Liver (tissue), 8 donors: ENCODE measurements at regions not wholly inside any gene's neighbourhood (a gene's known extent, or its start where the extent isn't known, plus 50 kb on each side); places are given as distances from the start of the nearest gene placed in this dataset.

Source experiments
- DNase-seq: peaks from one replicate; pipeline ENCODE4 v3.0.0-alpha.2; 2017; ENCODE audit warnings: low spot score
- H3K27ac ChIP-seq, 2 donors: one replicate each; pipeline ENCODE4 v1.7.0; 2013; ENCODE audit warnings: inconsistent platforms in 2 of 2, low read length in 2 of 2, control low read depth in 1 of 2, low read depth in 1 of 2, mild to moderate bottlenecking in 1 of 2
- H3K27me3 ChIP-seq, 4 donors: one replicate each; pipeline versions ENCODE4 v1.6.1 to v1.7.0; 2013; ENCODE audit warnings: low read length in 3 of 4, inconsistent platforms in 1 of 4, mild to moderate bottlenecking in 1 of 4, moderate library complexity in 1 of 4; ENCODE audit not compliant: control insufficient read depth in 4 of 4, insufficient read depth in 4 of 4
- H3K36me3 ChIP-seq, 4 donors: one replicate each; pipeline versions ENCODE4 v1.6.1 to v1.7.0; 2013; ENCODE audit warnings: low read length in 3 of 4, mild to moderate bottlenecking in 3 of 4, low read depth in 1 of 4, moderate library complexity in 1 of 4; ENCODE audit not compliant: control insufficient read depth in 4 of 4, insufficient read depth in 3 of 4
- H3K4me1 ChIP-seq, 4 donors: one replicate each; pipeline versions ENCODE4 v1.6.1 to v1.7.0; 2013; ENCODE audit warnings: low read length in 3 of 4, mild to moderate bottlenecking in 3 of 4, moderate library complexity in 1 of 4; ENCODE audit not compliant: control insufficient read depth in 4 of 4, insufficient read depth in 4 of 4
- H3K4me3 ChIP-seq, 3 donors: one replicate each; pipeline versions ENCODE4 v1.6.1 to v1.7.0; 2013; ENCODE audit warnings: low read length in 3 of 3, control low read depth in 1 of 3, low read depth in 1 of 3, mild to moderate bottlenecking in 1 of 3
- H3K9ac ChIP-seq, 2 donors: one replicate each; pipeline ENCODE4 v1.7.0; 2013; ENCODE audit warnings: low read length in 2 of 2, mild to moderate bottlenecking in 2 of 2, moderate library complexity in 2 of 2, control low read depth in 1 of 2, low read depth in 1 of 2
- H3K9me3 ChIP-seq, 4 donors: one replicate each; pipeline versions ENCODE4 v1.6.1 to v1.7.0; 2013; ENCODE audit warnings: low read length in 3 of 4; ENCODE audit not compliant: control insufficient read depth in 4 of 4
- EGR1 ChIP-seq, 2 donors: IDR thresholded peaks; 2 replicates each; pipeline ENCODE4 v1.6.1; 2016 to 2018; ENCODE audit warnings: antibody characterized with exemption in 2 of 2, low read depth in 2 of 2
- FOXA1 ChIP-seq: IDR thresholded peaks from 2 replicates; pipeline ENCODE4 v1.6.1; 2016; ENCODE audit warnings: antibody characterized with exemption
- GABPA ChIP-seq, 2 donors: IDR thresholded peaks in 1 of 2; conservative IDR thresholded peaks in 1 of 2; 2 replicates each; pipeline ENCODE4 v1.6.1; 2016; ENCODE audit warnings: antibody characterized with exemption in 2 of 2, mild to moderate bottlenecking in 1 of 2, moderate library complexity in 1 of 2
- HNF4A ChIP-seq, 2 donors: conservative IDR thresholded peaks; 2 replicates each; pipeline ENCODE4 v1.6.1; 2016; ENCODE audit warnings: antibody characterized with exemption in 2 of 2, mild to moderate bottlenecking in 2 of 2
- JUND ChIP-seq, 2 donors: IDR thresholded peaks; 2 replicates each; pipeline ENCODE4 v1.6.1; 2016; ENCODE audit warnings: antibody characterized with exemption in 2 of 2
- MAX ChIP-seq: IDR thresholded peaks from 2 replicates; pipeline ENCODE4 v1.6.1; 2016; ENCODE audit warnings: antibody characterized with exemption
- NR2F2 ChIP-seq: IDR thresholded peaks from 2 replicates; pipeline ENCODE4 v1.6.1; 2016; ENCODE audit warnings: antibody characterized with exemption
- RAD21 ChIP-seq, 2 donors: IDR thresholded peaks; 2 replicates each; pipeline ENCODE4 v1.6.1; 2016; ENCODE audit warnings: antibody characterized with exemption in 2 of 2, mild to moderate bottlenecking in 2 of 2
- SP1 ChIP-seq: IDR thresholded peaks from 2 replicates; pipeline ENCODE4 v1.6.1; 2018; ENCODE audit warnings: antibody characterized with exemption, mild to moderate bottlenecking
- YY1 ChIP-seq: IDR thresholded peaks from 2 replicates; pipeline ENCODE4 v1.6.1; 2016; ENCODE audit warnings: antibody characterized with exemption, mild to moderate bottlenecking
- ZBTB33 ChIP-seq: IDR thresholded peaks from 2 replicates; pipeline ENCODE4 v1.6.1; 2016; ENCODE audit warnings: antibody characterized with exemption
- WGBS: extraction: QIAGEN DNeasy Blood & Tissue Kit; methylation state at CpG from one replicate; pipeline ENCODE4 v1.1.7; 2013; 5-methylcytosine and 5-hydroxymethylcytosine counted together
- TF ChIP-seq, protein P1 (sequence below): IDR thresholded peaks from 2 replicates; pipeline ENCODE4 v1.6.1; 2016; ENCODE audit warnings: antibody characterized with exemption, mild to moderate bottlenecking
- TF ChIP-seq, protein P2 (sequence below): fragments of 150-350 bp; IDR thresholded peaks from 2 replicates; pipeline ENCODE4 v1.5.1; 2017; ENCODE audit warnings: improper control_type of control experiment, low read depth, low read length; ENCODE audit not compliant: missing input control
- TF ChIP-seq, protein P3 (sequence below): IDR thresholded peaks from 2 replicates; pipeline ENCODE4 v1.6.1; 2016; ENCODE audit warnings: antibody characterized with exemption
- donor health status: healthy.
- donor health status: healthy.
- donor health status: healthy.
- donor health status: healthy.
- donor health status: healthy.

GRCh38 chr4:62523256-62523655 is 1323.1 kb downstream of the ADGRL3 start:
- no peaks in the 10 kb centered on the region for H3K36me3 ChIP-seq
- H3K9ac ChIP-seq: no peak overlapping the region
- TF ChIP-seq SP1 (no peak), FOXA1 (no peak), EGR1 (IDR thresholded peaks at IDR 0.05; ENCODE audit: low read depth in 2 of 2) (no peak), NR2F2 (no peak), JUND (IDR thresholded peaks at IDR 0.05) (no peak), GABPA (IDR thresholded peaks at IDR 0.05 in 1 of 2, conservative IDR thresholded peaks at IDR 0.05 in 1 of 2) (no peak), HNF4A (conservative IDR thresholded peaks at IDR 0.05) (no peak), RAD21 (IDR thresholded peaks at IDR 0.05) (no peak), MAX (no peak), YY1 (no peak), ZBTB33 (no peak)
- TF ChIP-seq, protein P1, sequence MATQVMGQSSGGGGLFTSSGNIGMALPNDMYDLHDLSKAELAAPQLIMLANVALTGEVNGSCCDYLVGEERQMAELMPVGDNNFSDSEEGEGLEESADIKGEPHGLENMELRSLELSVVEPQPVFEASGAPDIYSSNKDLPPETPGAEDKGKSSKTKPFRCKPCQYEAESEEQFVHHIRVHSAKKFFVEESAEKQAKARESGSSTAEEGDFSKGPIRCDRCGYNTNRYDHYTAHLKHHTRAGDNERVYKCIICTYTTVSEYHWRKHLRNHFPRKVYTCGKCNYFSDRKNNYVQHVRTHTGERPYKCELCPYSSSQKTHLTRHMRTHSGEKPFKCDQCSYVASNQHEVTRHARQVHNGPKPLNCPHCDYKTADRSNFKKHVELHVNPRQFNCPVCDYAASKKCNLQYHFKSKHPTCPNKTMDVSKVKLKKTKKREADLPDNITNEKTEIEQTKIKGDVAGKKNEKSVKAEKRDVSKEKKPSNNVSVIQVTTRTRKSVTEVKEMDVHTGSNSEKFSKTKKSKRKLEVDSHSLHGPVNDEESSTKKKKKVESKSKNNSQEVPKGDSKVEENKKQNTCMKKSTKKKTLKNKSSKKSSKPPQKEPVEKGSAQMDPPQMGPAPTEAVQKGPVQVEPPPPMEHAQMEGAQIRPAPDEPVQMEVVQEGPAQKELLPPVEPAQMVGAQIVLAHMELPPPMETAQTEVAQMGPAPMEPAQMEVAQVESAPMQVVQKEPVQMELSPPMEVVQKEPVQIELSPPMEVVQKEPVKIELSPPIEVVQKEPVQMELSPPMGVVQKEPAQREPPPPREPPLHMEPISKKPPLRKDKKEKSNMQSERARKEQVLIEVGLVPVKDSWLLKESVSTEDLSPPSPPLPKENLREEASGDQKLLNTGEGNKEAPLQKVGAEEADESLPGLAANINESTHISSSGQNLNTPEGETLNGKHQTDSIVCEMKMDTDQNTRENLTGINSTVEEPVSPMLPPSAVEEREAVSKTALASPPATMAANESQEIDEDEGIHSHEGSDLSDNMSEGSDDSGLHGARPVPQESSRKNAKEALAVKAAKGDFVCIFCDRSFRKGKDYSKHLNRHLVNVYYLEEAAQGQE: no peak
- TF ChIP-seq, protein P2, sequence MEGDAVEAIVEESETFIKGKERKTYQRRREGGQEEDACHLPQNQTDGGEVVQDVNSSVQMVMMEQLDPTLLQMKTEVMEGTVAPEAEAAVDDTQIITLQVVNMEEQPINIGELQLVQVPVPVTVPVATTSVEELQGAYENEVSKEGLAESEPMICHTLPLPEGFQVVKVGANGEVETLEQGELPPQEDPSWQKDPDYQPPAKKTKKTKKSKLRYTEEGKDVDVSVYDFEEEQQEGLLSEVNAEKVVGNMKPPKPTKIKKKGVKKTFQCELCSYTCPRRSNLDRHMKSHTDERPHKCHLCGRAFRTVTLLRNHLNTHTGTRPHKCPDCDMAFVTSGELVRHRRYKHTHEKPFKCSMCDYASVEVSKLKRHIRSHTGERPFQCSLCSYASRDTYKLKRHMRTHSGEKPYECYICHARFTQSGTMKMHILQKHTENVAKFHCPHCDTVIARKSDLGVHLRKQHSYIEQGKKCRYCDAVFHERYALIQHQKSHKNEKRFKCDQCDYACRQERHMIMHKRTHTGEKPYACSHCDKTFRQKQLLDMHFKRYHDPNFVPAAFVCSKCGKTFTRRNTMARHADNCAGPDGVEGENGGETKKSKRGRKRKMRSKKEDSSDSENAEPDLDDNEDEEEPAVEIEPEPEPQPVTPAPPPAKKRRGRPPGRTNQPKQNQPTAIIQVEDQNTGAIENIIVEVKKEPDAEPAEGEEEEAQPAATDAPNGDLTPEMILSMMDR: no peak
- TF ChIP-seq, protein P3, sequence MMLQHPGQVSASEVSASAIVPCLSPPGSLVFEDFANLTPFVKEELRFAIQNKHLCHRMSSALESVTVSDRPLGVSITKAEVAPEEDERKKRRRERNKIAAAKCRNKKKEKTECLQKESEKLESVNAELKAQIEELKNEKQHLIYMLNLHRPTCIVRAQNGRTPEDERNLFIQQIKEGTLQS: no peak
- no peaks in the 10 kb centered on the region for H3K4me1 ChIP-seq
- H3K27me3 ChIP-seq: no peaks in the 10 kb centered on the region
- no peaks in the 10 kb centered on the region for H3K9me3 ChIP-seq
- no peak overlapping the region for H3K27ac ChIP-seq
- no peak overlapping the region for H3K4me3 ChIP-seq
- DNase-seq: no peak

- TF ChIP-seq MAX: no peak
- TF ChIP-seq HNF4A (conservative IDR thresholded peaks at IDR 0.05): no peak
- H3K9ac ChIP-seq: no peak overlapping the region
- peaks cover 0 to 2% (median 0%) of the 10 kb centered on the region in 4 donors for H3K27me3 ChIP-seq
- WGBS: 87% methylated on average over 11 of the region's 11 CpGs
- H3K36me3 ChIP-seq: no peaks in the 10 kb centered on the region
- H3K4me3 ChIP-seq: no peak overlapping the region
- no peaks in the 10 kb centered on the region for H3K9me3 ChIP-seq
- no peak overlapping the region for H3K27ac ChIP-seq
- no peaks in the 10 kb centered on the region for H3K4me1 ChIP-seq
- no peak for DNase-seq
These were observed 1322.1 kb downstream of the ADGRL3 start for GRCh38 chr4:62522273-62522672.
